ENCODE measurements at regions not wholly inside any gene's neighbourhood (a gene's known extent, or its start where the extent isn't known, plus 50 kb on each side); places are given as distances from the start of the nearest gene placed in this dataset.

DNA sequence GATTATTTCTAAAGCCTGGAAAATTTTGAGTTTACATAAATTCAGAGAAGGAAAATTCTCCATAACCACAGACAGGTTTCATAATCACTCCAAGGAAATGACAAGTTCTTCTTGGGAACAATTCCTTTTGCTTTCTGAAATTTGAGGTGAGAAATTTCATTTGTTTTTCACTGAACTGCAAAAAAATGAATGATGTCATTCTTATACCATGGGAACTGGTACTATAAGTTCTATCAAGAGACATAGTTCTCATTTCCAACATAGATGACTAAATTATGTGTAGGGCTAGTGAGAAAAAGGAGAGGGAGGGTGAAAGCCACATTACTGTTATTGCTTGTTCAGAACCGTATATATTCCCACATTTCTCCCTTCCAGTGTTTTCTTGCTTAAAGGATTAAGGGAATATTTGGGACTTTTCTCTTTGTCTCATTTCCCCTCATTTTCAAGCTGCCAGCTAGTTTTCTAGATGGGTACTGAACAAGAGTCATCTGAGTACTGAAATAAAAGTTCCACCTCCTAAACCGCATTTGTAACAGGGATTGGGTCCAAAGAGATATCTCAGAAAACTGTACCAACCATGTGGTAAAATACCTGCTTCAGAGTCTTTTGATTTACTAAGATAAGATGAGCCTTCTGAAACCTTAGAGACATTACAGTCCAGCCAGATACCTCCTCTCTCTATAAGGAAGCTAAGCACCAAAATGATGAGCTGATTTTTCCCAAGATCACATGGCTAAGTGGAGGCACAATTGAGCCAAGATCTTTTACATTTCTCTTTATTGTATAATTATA lies 144.3 kb upstream of the PRDM1 start:
- Histone ChIP-seq H3K4me3 (no peak overlapping the region), H3K36me3 (no peaks in the 10 kb centered on the region), H3K9me3 (no peaks in the 10 kb centered on the region), H3K27me3 (no peaks in the 10 kb centered on the region)
- DNase-seq, result no peak

DNA sequence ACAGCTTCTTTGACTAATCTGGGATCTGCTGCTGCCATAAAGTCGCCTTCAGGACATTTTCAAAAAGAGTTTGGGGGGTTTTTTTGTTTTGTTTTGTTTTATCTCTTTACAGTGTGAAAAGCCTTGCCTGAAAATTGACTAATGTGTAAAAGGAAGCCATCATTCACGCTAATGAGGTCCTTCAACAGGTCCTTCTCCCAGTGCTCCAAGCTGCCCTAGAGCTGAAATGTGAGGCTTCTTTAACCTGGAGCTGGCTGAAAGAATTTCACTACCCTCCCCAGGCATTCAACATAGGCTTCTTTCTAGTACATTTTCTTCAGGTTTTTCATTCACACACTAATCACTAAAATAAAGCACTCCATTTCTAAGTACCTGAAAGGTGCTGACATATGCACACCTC lies 145.1 kb upstream of the PRDM1 start:
- H3K27me3 ChIP-seq, result no peaks in the 10 kb centered on the region
- no peak overlapping the region for H3K4me3 ChIP-seq

DNA sequence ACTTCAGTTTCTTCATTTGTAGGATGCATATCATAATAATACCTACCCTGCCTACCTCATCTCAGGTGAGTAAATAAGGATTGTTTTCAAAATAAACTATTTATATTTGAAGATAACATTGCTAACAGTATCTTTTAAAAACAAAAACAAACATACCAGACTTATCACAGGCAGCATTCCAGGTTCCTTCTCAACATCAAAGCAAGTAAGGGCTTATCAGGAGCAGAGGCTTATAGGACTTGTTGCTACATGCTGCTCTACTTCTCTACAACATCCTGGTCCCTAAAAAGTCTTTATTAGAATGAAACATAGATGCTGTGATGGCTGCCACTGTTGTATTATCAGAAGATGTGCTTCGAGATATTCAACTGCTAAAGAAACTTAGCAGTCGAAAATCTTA lies 149.2 kb upstream of the PRDM1 start:
- H3K9me3 ChIP-seq, result no peaks in the 10 kb centered on the region
- no peaks in the 10 kb centered on the region for H3K27me3 ChIP-seq
- no peaks in the 10 kb centered on the region for H3K36me3 ChIP-seq
- no peak overlapping the region for H3K4me3 ChIP-seq
- no peak for DNase-seq

More for the DNA sequence above, 145.1 kb upstream of the PRDM1 start:
- Histone ChIP-seq H3K36me3 (no peaks in the 10 kb centered on the region), H3K9me3 (no peaks in the 10 kb centered on the region)
- DNase-seq, result no peak

GRCh38 chr6:105935416-105935815 lies 150.7 kb upstream of the PRDM1 start:
- DNase-seq, result no peak
- Histone ChIP-seq H3K4me3 (no peak overlapping the region), H3K9me3 (no peaks in the 10 kb centered on the region), H3K36me3 (no peaks in the 10 kb centered on the region), H3K27me3 (no peaks in the 10 kb centered on the region)

GRCh38 chr6:105934708-105935107 lies 151.4 kb upstream of the PRDM1 start:
- no peaks in the 10 kb centered on the region for H3K27me3 ChIP-seq
- H3K9me3 ChIP-seq, result no peaks in the 10 kb centered on the region
- H3K36me3 ChIP-seq, result no peaks in the 10 kb centered on the region
- no peak for DNase-seq
- H3K4me3 ChIP-seq, result no peak overlapping the region

DNA sequence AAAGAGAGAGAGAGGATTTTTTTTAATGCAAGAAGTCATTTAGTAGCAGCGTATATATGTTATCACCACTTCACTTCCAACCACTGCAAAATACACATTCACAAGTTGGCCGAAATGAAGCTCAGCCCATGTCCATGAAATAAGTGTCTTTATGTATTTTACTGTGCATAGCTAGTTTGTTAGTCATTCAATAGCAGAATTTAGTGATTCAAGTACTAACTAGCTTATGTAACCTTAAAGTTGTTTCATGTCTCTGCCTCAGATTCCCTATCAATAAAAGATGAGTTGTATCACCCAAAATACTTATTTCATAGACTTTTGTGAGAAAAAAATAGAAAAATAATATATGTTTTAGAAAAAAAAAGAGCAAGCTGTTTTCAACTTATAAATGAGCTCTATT lies 153.7 kb upstream of the PRDM1 start:
- H3K36me3 ChIP-seq, result no peaks in the 10 kb centered on the region
- H3K9me3 ChIP-seq, result no peaks in the 10 kb centered on the region
- no peak overlapping the region for H3K4me3 ChIP-seq
- no peaks in the 10 kb centered on the region for H3K27me3 ChIP-seq
- no peak for DNase-seq

DNA sequence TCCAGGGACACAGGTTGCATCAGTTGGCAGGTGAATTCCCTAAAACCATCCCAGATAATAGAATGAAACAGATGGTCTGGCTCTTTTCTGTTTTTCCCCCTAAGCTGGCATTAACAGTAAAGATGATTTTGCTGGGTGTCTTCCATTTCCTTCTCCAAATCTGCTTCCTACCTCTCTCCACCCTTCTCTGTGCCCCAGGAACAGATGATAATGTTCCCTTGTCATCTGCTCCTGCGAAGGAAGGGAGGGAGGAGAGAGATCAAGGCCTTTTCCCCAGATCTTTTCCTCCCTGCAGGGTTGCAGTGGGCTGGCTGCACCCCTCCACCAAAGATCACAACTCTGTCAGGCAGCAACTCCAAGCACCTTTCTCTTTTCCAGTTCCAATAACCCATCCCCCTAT lies 156.5 kb upstream of the PRDM1 start:
- Histone ChIP-seq H3K4me3 (no peak overlapping the region), H3K27me3 (no peaks in the 10 kb centered on the region), H3K36me3 (no peaks in the 10 kb centered on the region), H3K9me3 (no peaks in the 10 kb centered on the region)
- no peak for DNase-seq

DNA sequence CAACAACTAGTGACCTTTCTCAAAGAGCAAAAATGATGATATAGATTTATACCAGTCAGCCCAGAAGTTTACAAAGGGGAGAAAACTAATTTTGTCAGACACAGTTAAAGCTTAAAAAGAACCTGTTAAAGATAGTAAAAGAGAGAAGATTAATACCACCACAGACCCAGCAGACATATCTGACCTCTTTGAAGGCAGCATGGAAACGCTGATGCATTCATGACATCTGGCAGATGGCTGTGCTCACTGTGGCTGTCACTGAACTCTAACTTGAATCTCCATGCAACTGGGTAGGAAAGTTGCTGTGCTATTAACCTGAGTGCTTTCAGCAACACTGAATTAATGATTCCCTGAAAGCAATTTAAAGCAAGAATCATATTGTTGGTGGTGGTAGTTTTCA lies 159.8 kb upstream of the PRDM1 start:
- no peak overlapping the region for H3K4me3 ChIP-seq
- no peak for DNase-seq
- no peaks in the 10 kb centered on the region for H3K9me3 ChIP-seq
- H3K36me3 ChIP-seq, result no peaks in the 10 kb centered on the region
- no peaks in the 10 kb centered on the region for H3K27me3 ChIP-seq

DNA sequence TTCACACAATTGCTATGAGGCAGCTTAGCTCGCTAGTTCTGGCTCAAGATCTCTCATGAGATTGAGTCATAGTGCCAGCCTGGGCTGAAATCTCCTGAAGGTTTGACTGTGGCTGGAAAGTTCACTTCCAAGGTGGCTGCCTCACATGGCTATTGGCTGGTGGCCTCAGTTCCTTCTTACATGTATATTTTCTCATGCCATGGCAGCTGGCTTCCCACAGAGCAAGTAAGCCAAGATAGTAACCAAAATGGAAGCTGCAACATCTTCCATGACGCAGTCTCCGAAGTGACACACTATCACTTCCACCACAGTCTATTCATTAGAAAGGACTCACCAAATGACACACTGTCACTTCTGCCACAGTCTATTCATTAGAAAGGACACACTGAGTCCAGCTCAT lies 160.4 kb upstream of the PRDM1 start:
- Histone ChIP-seq H3K9me3 (no peaks in the 10 kb centered on the region), H3K4me3 (no peak overlapping the region), H3K36me3 (no peaks in the 10 kb centered on the region), H3K27me3 (no peaks in the 10 kb centered on the region)
- no peak for DNase-seq

DNA sequence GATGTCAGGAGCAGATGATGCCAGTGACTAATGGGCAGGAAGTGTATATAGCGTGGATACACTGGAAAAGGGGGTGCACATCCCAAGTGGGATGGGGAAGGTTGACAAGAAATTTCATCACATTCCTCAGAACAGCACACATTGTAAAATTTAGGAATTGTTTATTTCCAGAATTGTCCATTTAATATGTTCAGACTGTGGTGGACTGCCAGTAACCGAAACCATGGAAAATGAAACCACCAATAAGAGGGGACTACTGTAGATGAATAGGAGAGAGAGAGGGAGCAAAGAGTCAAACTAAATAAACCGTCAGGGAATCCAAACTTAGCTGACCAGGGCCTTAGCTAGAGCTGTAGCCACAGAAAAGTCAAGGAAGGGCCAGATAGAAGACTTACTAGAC lies 164.4 kb upstream of the PRDM1 start:
- Histone ChIP-seq H3K27me3 (no peaks in the 10 kb centered on the region; the same call in 1 of the 2 replicates), H3K4me3 (no peak overlapping the region), H3K9me3 (no peaks in the 10 kb centered on the region), H3K36me3 (no peaks in the 10 kb centered on the region)
- DNase-seq, result no peak

DNA sequence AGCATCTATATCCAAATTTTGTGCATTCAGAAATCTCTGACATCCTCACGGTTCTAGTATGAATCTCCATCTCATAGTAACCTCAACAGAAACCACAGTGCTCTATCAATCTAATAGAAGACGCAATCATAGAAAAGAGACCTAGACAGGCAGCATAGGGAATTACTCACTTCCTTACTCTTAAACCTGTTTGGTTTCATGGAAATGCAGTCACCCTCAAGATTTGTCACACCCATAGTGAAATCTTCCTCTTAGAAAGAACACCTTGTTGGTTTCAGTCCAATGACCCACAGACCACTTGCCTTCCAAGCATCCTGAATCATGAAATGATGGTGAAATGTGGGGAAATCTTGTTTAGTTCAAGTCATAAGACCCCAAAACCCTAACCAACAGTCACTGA lies 166.1 kb upstream of the PRDM1 start:
- Histone ChIP-seq H3K36me3 (no peaks in the 10 kb centered on the region), H3K9me3 (no peaks in the 10 kb centered on the region), H3K4me3 (no peak overlapping the region), H3K27me3 (no peaks in the 10 kb centered on the region; the same call in 1 of the 2 replicates)
- no peak for DNase-seq

GRCh38 chr6:105917038-105917695 lies 169.0 kb upstream of the PRDM1 start:
- Histone ChIP-seq H3K36me3 (no peaks in the 10 kb centered on the region), H3K4me3 (no peak overlapping the region), H3K9me3 (no peaks in the 10 kb centered on the region), H3K27me3 (no peaks in the 10 kb centered on the region; the same call in 1 of the 2 replicates)
- no peak for DNase-seq

DNA sequence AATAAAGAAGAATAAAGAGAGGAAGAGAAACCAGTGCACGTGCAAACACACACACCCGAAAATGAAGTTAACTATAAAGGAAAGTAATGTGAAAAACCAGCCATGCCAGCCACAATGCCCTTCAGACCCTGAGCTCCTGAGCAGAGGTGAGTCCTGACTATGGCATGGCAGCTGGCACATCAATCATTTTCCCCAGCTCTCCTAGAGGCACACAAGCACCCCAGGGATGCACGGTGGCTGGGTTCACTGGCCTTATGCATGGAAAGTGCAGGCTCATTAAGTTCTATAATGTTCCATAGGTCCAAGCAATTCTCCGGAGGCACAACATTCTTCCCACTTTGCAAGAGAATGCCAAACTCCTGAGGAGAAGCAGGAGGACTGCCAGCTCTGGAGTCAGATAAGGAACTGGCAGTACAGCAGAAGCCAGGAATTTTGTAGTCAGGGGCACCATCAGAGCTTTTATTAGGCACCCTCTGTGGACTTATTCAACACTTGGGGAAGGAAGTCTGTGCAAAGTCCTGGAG lies 175.0 kb upstream of the PRDM1 start:
- Histone ChIP-seq H3K27me3 (no peaks in the 10 kb centered on the region), H3K4me3 (no peak overlapping the region), H3K9me3 (no peaks in the 10 kb centered on the region), H3K36me3 (no peaks in the 10 kb centered on the region)
- peak; percentile 32 for DNase-seq

- no peak for DNase-seq
- Histone ChIP-seq H3K9me3 (no peaks in the 10 kb centered on the region), H3K27me3 (no peaks in the 10 kb centered on the region), H3K4me3 (no peak overlapping the region), H3K36me3 (no peaks in the 10 kb centered on the region)
Observed at GRCh38 chr6:105909106-105909505, 177.0 kb upstream of the PRDM1 start.

DNA sequence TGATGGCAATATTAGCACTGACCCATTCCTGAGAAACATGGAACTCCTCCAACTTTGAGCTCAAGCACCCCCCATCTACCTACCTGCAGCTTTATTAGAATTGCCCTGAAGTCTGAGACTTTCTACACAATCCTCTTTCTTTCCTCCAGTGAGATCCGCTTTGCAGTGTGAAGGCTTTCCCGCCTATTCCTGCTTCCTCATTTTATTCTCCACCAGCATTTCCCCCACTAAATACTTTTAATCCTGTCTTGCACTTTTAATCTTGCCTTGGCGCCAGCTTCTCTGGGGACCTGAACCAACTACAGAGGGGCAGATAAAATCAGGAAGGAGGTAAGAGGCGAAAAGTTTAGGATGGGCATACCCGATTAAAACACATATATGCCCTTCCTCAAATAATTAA lies 178.1 kb upstream of the PRDM1 start:
- no peak for DNase-seq
- H3K9me3 ChIP-seq, result no peaks in the 10 kb centered on the region
- no peaks in the 10 kb centered on the region for H3K27me3 ChIP-seq
- no peaks in the 10 kb centered on the region for H3K36me3 ChIP-seq
- no peak overlapping the region for H3K4me3 ChIP-seq

- no peaks in the 10 kb centered on the region for H3K36me3 ChIP-seq
- DNase-seq, result no peak
- no peaks in the 10 kb centered on the region for H3K9me3 ChIP-seq
- no peak overlapping the region for H3K4me3 ChIP-seq
- no peaks in the 10 kb centered on the region for H3K27me3 ChIP-seq
Observed at GRCh38 chr6:105907301-105907700, 178.8 kb upstream of the PRDM1 start.

DNA sequence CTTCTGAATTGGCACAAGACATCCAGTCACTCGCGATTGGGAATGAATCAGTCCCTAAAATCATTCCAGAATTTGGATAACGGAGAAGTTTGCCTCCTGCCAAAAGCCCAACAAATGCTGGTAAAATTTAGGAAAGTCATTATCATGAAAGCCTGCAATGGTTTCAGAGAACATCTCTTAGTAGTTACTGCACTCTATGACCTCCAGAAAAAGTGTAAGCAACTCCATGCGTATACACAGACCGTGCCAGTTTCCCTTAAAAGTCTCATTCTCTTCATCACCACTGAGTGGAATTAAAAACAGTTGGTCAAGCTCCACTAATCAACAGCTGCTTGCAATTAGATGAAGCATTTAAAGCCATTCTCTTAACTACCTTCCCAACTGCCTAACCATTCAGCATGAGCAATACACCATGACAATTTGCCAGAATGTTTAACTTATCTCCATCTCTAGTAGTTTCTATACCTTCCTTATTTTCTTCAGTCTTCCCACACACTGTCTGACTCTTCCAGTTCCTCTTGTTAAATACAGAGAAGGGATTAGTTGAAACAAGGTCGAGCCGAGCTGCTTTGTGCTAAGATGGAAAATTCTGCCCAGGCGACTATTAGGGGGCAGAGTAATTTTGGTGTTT lies 183.6 kb upstream of the PRDM1 start:
- Histone ChIP-seq H3K27me3 (no peaks in the 10 kb centered on the region), H3K9me3 (no peaks in the 10 kb centered on the region), H3K36me3 (no peaks in the 10 kb centered on the region), H3K4me3 (no peak overlapping the region)
- peak; percentile 13 for DNase-seq
